NOMO-1 treated with DMSO at 0.1 percent for 48 hours (cell line): ENCODE measurements at regions not wholly inside any gene's neighbourhood (a gene's known extent, or its start where the extent isn't known, plus 50 kb on each side); places are given as distances from the start of the nearest gene placed in this dataset.
"Not testable (repeated sequence)": the region's sequence is repeated elsewhere in the genome, so short reads cannot be mapped to it uniquely, and the experiment has no call there.

ENCODE experiments used
- DNase-seq: peaks from one replicate; lab custom pipeline; 2025; ENCODE audit not compliant: unreplicated experiment; lab: John Stamatoyannopoulos, UW

GRCh38 chr10:9301554-9301953, 1247.1 kb downstream of the GATA3 start:
- DNase-seq = no peak

- peak; percentile 74 for DNase-seq
Measured at GRCh38 chr10:9302140-9302746, 1247.8 kb downstream of the GATA3 start.

GRCh38 chr10:9305018-9305655, 1250.6 kb downstream of the GATA3 start:
- DNase-seq = no peak

GRCh38 chr10:9311702-9312499, 1257.4 kb downstream of the GATA3 start:
- DNase-seq = no peak

- no peak for DNase-seq
Measured at GRCh38 chr10:9315292-9315691, 1260.8 kb downstream of the GATA3 start.

GRCh38 chr10:9331583-9332008, 1277.1 kb downstream of the GATA3 start:
- DNase-seq = peak; percentile 64

- DNase-seq = no peak
Measured at GRCh38 chr10:9334270-9334669, 1279.8 kb downstream of the GATA3 start.

- DNase-seq = no peak
Measured at GRCh38 chr10:9339716-9340115, 1285.2 kb downstream of the GATA3 start.

- DNase-seq = peak; percentile 54
Measured at GRCh38 chr10:9342885-9343570, 1288.5 kb downstream of the GATA3 start.

- not testable (repeated sequence) for DNase-seq
Measured at GRCh38 chr10:9347933-9348332, 1293.4 kb downstream of the GATA3 start.

- no peak for DNase-seq
Measured at GRCh38 chr10:9357471-9357870, 1303.0 kb downstream of the GATA3 start.

- no peak for DNase-seq
Measured at GRCh38 chr10:9362721-9363120, 1308.2 kb downstream of the GATA3 start.

- DNase-seq = no peak
Measured at GRCh38 chr10:9379183-9379582, 1324.7 kb downstream of the GATA3 start.

GRCh38 chr10:9381733-9382532, 1327.4 kb downstream of the GATA3 start:
- DNase-seq = no peak

GRCh38 chr10:9382533-9382866, 1328.0 kb downstream of the GATA3 start:
- DNase-seq = no peak

GRCh38 chr10:9390516-9390915, 1336.0 kb downstream of the GATA3 start:
- no peak for DNase-seq

GRCh38 chr10:9399275-9399983, 1344.9 kb downstream of the GATA3 start:
- no peak for DNase-seq

GRCh38 chr10:9402067-9402466, 1347.6 kb downstream of the GATA3 start:
- not testable (repeated sequence) for DNase-seq

- DNase-seq = not testable (repeated sequence)
Measured at GRCh38 chr10:9402507-9403195, 1348.2 kb downstream of the GATA3 start.

GRCh38 chr10:9407201-9407600, 1352.7 kb downstream of the GATA3 start:
- not testable (repeated sequence) for DNase-seq
